ENCODE measurements at regions not wholly inside any gene's neighbourhood (a gene's known extent, or its start where the extent isn't known, plus 50 kb on each side); places are given as distances from the start of the nearest gene placed in this dataset.

GRCh38 chr11:122264121-122264520 is 148.1 kb upstream of the BLID start:
- TF ChIP-seq POLR2AphosphoS5 (IDR thresholded peaks at IDR 0.05; ENCODE audit: borderline replicate concordance, low read depth, low read length) (no peak), EZH2 (IDR thresholded peaks at IDR 0.05) (no peak)

All from SK-N-MC (cell line).